GM19452 (cell line): ENCODE measurements at regions not wholly inside any gene's neighbourhood (a gene's known extent, or its start where the extent isn't known, plus 50 kb on each side); places are given as distances from the start of the nearest gene placed in this dataset.

Experiments used
- ATAC-seq: cut with Tn5 transposase; IDR thresholded peaks from one replicate; pipeline ENCODE4 v1.9.1; 2021; ENCODE audit not compliant: unreplicated experiment

GRCh38 chr1:222243902-222244301 lies 304.0 kb downstream of the HHIPL2 start:
- no peak for ATAC-seq

DNA sequence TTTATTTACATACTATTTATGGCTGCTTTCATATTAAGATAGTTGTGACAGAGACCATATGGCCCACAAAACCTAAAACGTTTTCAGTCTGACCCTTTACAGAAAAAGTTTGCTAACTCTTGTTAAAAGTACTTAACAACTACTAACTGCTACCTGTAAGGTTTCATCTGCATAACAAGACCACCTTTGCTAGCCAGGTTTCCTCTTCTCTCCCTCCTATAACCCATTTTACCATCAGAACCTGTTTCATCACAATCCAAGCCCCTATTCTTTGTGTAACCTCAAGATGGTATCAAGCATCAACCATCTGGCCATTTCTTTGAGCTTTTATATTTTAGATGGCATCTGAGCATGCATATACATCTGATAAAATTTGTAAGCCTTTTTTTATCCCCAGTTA lies 305.4 kb downstream of the HHIPL2 start:
- ATAC-seq: no peak

DNA sequence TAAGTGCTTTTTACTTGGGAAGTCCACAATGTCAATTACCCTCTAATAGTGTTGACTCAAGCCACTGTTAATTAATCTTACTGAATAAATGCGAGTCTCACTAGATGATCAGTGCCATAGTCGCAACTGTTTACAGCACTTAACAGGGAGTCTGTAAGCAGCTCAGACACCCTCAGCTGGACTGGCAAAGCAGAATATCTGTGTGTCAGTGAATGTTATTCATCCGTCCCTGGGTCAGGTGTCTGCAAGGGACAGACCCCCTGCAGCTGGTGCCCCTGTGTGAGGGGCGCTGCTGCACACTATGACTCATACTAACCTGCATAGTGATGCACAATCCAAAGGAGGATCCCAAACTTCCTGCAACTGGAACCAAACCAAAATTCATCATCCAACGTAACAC lies 306.5 kb downstream of the HHIPL2 start:
- no peak for ATAC-seq

DNA sequence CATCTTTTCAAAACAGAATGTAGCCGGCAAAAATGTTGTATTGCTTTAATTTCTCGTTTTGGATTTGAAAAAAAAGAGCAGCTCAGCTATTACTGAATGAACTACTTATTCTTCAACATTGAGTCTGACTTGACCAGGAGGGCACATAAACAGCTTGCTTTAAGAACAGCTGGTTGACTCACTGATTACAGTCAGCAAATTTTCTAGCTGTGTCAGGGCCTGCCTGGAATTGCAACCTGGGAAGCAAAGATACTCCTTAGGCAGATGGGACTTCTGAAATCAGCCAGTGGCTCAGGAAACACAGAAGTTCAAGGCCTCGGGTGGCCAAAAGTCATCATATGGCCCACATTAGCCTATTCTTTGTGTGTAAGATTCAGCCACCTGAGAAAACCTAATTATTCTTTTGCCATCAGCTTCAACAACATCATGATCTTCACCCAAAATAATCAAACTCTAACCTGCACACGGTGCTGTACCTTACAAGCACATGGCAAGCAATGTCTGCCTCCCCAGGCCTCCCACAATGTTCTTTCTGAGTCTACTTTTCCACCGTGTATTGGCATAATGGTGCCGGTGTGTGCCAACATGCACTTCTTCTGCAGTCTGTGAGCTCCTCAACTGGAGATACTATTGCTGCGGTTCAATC lies 307.2 kb downstream of the HHIPL2 start:
- no peak for ATAC-seq

DNA sequence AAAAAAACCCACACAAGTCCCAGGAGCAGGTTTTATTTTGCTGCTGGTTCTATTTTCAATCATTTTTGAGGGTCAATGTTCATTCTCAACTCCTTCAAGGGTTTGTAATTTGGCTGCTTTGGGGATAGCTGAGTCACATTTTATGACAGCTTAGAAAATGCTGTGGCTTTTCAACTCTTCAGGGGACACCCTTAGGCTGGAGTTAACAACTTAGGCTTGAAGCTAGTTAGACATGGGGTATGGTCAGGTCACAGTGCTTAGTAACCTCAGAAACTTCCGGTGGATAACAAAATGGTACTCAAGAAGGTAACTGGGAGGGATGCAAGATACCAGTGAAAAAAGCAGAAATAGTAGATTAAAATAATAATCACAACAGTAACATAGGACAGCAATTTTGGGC lies 308.8 kb downstream of the HHIPL2 start:
- no peak for ATAC-seq

- no peak for ATAC-seq
These were observed 313.6 kb downstream of the HHIPL2 start for GRCh38 chr1:222234351-222234750.

DNA sequence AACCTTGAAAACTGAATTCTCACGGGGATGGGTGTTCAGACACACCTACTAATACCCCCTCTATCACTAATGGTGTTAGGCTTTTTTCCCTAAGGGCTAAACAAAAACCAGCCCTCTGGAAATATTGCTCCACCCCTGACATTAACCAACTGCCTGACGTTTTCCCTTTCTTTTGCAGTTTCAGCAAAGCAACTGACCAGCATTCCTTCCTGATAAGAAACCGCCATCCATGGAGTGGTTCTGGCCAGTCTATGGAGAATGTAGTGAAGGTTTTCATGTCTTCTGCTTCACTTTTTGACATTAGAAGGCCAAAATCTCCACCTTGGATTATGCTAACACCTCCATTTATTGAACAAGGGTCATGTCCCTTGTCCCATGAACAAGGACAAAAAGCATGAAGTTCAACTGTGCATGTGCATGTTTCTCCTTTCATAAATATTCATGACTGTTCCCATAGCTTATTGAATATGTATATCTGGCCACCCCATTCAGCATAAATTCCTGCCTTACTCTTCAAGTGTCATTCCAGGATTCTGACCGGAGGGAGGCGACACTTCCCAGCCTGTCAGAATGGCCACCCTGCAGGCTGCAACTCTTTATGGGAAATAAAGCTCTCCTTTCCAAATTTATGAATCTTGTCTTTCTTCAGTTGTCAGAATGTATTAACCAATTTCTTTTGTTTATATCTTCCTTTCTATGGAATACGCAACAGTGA lies 314.3 kb downstream of the HHIPL2 start:
- no peak for ATAC-seq

- no peak for ATAC-seq
These were observed 315.1 kb downstream of the HHIPL2 start for GRCh38 chr1:222232842-222233241.

DNA sequence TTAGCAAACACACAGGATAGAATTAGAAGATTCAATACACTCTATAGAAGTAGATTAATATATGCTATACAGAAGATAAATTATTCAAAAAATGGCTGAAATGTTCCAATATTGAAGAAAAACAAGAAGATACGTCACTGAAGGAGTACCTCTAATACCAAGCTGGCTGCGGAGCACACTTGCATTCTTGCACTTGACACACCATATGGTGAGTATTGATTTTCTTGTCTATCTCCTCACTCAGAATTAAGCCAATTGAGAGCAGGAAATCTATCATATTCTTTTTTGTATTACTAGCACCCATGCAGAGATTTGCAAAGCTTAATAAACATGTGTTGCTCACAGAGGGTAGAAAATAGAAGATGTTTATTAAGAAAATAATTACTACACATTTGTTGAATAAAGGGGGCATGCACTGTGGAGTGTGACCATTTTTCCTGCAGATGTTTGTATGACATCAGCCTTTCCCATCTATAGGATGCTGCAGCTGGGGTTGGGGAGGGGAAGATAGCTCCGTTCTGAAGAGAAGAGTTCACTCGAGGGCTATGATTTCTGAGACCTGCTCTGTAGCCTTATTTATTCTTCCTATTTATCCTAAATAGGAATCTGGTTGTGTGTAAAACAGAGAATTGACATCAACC lies 318.1 kb downstream of the HHIPL2 start:
- ATAC-seq: no peak

GRCh38 chr1:222225316-222225691 lies 322.6 kb downstream of the HHIPL2 start:
- ATAC-seq: no peak

DNA sequence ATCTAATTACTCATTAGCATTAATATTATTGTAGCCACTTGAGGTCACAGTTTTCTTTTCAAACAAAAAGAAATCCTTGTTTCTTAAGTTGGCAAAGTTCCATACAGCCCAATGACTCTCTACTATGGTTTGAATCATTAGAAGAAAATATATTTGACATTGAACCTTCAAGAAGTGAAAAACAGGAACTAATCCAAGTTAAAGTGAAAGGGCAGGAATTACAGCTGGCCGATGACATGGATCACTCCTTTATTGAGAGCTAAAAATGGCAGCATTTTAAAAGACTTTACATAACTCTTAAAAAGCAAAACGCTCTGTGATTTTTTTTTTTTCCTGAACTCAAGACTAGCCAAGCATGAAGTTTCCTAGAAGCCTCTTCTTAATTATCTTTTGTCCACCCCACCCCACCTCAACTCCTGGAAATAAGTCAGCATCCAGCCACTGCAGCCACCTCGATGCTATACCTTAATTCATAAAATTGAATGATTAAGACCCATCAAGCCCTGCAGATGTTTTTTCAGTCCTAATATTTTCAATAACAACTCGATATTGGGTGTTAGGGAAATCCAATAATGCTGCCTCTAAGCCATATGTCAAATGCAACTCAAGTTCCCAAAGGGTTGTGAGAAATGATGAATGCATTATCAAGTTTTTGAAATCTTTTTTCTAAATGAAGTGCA lies 323.1 kb downstream of the HHIPL2 start:
- no peak for ATAC-seq

DNA sequence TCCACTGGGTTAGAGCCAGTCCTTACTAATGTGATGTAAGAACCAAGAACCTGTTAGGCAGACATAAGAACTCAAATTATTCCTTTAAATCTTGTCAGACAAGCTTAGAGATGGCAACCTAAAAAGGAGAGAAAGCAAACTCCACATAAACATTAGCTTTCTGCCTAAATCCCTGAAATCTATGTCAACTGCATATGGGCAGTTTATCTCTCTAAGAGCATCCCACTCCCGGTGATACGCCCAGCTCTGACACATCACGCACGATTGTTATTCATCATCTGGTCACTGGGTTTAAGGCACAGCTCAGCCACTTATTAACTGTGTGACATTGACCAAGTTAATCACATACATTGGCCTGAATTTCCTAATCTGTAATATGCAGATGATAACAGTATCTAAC lies 323.7 kb downstream of the HHIPL2 start:
- ATAC-seq: no peak

GRCh38 chr1:222223010-222223409 lies 324.9 kb downstream of the HHIPL2 start:
- no peak for ATAC-seq

DNA sequence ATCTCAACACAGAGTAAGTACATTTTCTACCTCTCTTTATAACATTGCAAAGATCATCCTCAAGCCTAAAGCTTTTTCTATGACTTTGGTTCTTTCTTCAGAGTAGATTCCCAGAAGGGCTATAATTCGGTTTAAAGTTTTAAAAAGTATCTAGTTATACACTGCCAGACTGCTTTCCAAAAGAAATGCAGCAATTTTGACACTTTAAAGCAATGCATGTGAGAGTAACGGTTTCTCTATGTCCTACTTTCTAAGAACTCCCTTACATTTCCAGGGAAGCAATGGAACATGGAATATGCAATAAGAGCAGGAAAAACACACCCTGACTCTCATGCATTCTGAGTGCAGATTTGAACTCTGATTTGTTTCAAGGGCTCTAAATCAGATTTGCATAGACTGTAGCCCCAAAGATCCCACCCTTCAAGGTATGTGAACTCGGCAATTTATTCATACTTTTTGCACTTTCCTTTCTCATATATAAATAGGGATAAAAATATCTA lies 331.6 kb downstream of the HHIPL2 start:
- ATAC-seq: no peak

- ATAC-seq: no peak
These were observed 337.1 kb downstream of the HHIPL2 start for GRCh38 chr1:222210776-222211175.

DNA sequence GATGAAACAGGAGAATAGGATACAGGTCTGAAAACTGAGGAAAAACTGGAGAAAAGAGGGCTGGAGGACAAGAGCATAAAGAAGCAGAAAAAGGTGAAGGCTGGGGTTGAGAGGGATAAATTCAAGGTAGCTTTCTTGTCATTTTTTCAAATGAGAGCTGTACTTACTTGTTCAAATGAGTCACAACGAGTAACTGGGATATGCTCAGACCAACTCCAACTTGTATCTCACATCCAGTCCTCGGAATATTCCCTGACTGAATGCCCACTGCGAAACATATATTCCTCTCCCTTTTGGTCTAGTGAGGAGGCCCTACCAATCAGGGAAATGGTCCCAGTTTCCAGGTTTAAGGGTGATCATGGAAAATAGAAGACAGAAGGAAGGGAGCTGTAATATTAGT lies 343.4 kb downstream of the HHIPL2 start:
- ATAC-seq: no peak

DNA sequence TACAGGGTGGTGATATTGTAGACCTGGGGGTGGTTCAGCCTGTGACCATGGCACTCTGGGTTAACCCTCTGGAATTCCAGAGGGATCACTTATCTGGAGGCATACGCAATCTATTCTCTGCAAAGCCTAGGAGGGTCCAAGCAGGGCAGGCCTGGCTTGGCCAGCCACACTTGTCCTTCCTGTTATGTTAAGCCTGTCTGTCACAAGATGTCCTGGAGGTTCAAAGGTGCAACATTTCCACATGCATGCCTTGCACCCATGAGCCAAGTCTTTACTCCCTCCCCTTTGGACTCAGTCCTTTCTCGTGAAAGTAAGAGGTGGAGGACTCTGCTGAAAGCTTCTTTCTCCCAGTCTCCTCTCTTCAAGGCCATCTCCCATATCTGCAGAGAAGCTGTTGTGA lies 345.1 kb downstream of the HHIPL2 start:
- ATAC-seq: no peak

- no peak for ATAC-seq
These were observed 351.2 kb downstream of the HHIPL2 start for GRCh38 chr1:222196736-222197135.

DNA sequence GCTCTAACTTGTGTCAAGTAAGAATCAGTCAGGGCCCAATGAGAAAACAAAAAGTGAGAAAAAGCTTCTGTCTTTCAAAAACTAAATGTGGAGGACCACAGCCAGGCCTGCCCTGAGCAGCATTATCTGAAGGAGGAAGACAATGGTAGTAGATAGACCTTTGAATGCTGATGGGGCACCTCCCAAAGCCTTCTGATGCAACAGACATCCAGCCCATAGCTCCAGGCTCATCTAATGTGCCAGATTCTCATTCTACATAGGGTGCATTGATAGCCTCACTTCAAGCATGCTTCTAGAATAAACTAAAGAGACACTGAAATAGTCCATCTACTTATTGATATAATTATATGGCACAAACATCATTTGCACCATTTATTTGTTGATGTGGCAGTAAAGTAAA lies 351.6 kb downstream of the HHIPL2 start:
- ATAC-seq: no peak

- no peak for ATAC-seq
These were observed 352.0 kb downstream of the HHIPL2 start for GRCh38 chr1:222195857-222196256.

DNA sequence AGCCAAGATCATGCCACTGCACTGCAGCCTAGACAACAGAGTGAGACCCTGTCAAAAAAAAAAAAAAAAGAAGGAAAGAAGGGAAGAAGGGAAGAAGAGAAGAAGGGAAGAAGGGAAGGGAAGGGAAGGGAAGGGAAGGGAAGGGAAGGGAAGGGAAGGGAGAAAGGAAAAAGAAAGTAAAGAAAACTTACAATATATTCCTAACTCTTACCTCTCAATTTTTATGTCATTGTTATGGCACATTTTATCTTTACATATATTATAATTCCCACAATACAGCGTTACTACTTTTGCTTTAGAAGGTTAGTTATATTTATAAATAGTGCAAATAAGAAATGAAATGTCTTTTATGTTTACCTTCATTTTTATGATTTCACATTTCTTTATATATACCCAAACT lies 358.7 kb downstream of the HHIPL2 start:
- ATAC-seq: no peak
